ENCODE measurements at regions not wholly inside any gene's neighbourhood (a gene's known extent, or its start where the extent isn't known, plus 50 kb on each side); places are given as distances from the start of the nearest gene placed in this dataset.

- Histone ChIP-seq H3K27me3 (replicated peaks) (no peaks in the 10 kb centered on the region), H3K4me3 (ENCODE audit: low read depth, low read length) (no peak overlapping the region), H3K36me3 (replicated peaks) (no peaks in the 10 kb centered on the region), H3K27ac (no peak overlapping the region)
- in situ Hi-C loops (cut with HindIII; ENCODE audit: low pct_ligation_motif_present, low sequenced_read_pairs), result no loop called here
- no peak for TF ChIP-seq CTCF (IDR thresholded peaks at IDR 0.05; ENCODE audit: low read depth, low read length, missing control alignments)
- DNase-seq, result no peak
These were observed 115.6 kb downstream of the XCL2 start for GRCh38 chr1:168428063-168428731.

- DNase-seq, result no peak
- H3K4me3 ChIP-seq (ENCODE audit: low read depth, low read length), result no peak overlapping the region
- TF ChIP-seq CTCF (IDR thresholded peaks at IDR 0.05; ENCODE audit: low read depth, low read length, missing control alignments), result no peak
- H3K27ac ChIP-seq, result no peak overlapping the region
- in situ Hi-C loops (cut with HindIII; ENCODE audit: low pct_ligation_motif_present, low sequenced_read_pairs), result no loop called here
- no peaks in the 10 kb centered on the region for H3K36me3 ChIP-seq (replicated peaks)
- no peaks in the 10 kb centered on the region for H3K27me3 ChIP-seq (replicated peaks)
These were observed 116.7 kb downstream of the XCL2 start for GRCh38 chr1:168427051-168427450.

GRCh38 chr1:168424281-168424680, 119.5 kb downstream of the XCL2 start:
- Histone ChIP-seq H3K36me3 (replicated peaks) (no peaks in the 10 kb centered on the region), H3K27me3 (replicated peaks) (no peaks in the 10 kb centered on the region), H3K27ac (no peak overlapping the region), H3K4me3 (ENCODE audit: low read depth, low read length) (no peak overlapping the region)
- in situ Hi-C loops (cut with HindIII; ENCODE audit: low pct_ligation_motif_present, low sequenced_read_pairs), result no loop called here
- no peak for DNase-seq
- TF ChIP-seq CTCF (IDR thresholded peaks at IDR 0.05; ENCODE audit: low read depth, low read length, missing control alignments), result no peak

GRCh38 chr1:168422203-168422847, 121.5 kb downstream of the XCL2 start:
- in situ Hi-C loops (cut with HindIII; ENCODE audit: low pct_ligation_motif_present, low sequenced_read_pairs), result no loop called here

GRCh38 chr1:168421399-168422004, 122.3 kb downstream of the XCL2 start:
- H3K27ac ChIP-seq, result no peak overlapping the region
- in situ Hi-C loops (cut with HindIII; ENCODE audit: low pct_ligation_motif_present, low sequenced_read_pairs), result no loop called here
- no peaks in the 10 kb centered on the region for H3K36me3 ChIP-seq (replicated peaks)
- DNase-seq, result no peak
- no peak for TF ChIP-seq CTCF (IDR thresholded peaks at IDR 0.05; ENCODE audit: low read depth, low read length, missing control alignments)
- H3K4me3 ChIP-seq (ENCODE audit: low read depth, low read length), result no peak overlapping the region
- H3K27me3 ChIP-seq (replicated peaks), result no peaks in the 10 kb centered on the region

More at GRCh38 chr1:168422203-168422847, 121.5 kb downstream of the XCL2 start:
- no peaks in the 10 kb centered on the region for H3K27me3 ChIP-seq (replicated peaks)
- no peak for DNase-seq
- H3K27ac ChIP-seq, result no peak overlapping the region
- H3K36me3 ChIP-seq (replicated peaks), result no peaks in the 10 kb centered on the region
- no peak overlapping the region for H3K4me3 ChIP-seq (ENCODE audit: low read depth, low read length)
- TF ChIP-seq CTCF (IDR thresholded peaks at IDR 0.05; ENCODE audit: low read depth, low read length, missing control alignments), result no peak
